ENCODE measurements at regions not wholly inside any gene's neighbourhood (a gene's known extent, or its start where the extent isn't known, plus 50 kb on each side); places are given as distances from the start of the nearest gene placed in this dataset.

GRCh38 chr12:43213608-43214007 is 338.4 kb downstream of the ADAMTS20 start:
- TF ChIP-seq, protein P1, sequence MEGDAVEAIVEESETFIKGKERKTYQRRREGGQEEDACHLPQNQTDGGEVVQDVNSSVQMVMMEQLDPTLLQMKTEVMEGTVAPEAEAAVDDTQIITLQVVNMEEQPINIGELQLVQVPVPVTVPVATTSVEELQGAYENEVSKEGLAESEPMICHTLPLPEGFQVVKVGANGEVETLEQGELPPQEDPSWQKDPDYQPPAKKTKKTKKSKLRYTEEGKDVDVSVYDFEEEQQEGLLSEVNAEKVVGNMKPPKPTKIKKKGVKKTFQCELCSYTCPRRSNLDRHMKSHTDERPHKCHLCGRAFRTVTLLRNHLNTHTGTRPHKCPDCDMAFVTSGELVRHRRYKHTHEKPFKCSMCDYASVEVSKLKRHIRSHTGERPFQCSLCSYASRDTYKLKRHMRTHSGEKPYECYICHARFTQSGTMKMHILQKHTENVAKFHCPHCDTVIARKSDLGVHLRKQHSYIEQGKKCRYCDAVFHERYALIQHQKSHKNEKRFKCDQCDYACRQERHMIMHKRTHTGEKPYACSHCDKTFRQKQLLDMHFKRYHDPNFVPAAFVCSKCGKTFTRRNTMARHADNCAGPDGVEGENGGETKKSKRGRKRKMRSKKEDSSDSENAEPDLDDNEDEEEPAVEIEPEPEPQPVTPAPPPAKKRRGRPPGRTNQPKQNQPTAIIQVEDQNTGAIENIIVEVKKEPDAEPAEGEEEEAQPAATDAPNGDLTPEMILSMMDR (IDR thresholded peaks at IDR 0.05 in 4 of 5, conservative IDR thresholded peaks at IDR 0.05 in 1 of 5), result no peak
- TF ChIP-seq POLR2A (IDR thresholded peaks at IDR 0.05), result no peak
